CD8-positive, alpha-beta memory T cell (primary cell): ENCODE measurements at regions not wholly inside any gene's neighbourhood (a gene's known extent, or its start where the extent isn't known, plus 50 kb on each side); places are given as distances from the start of the nearest gene placed in this dataset.

Experiments
- CTCF ChIA-PET: fragments of 350-600 bp; sonication (Branson Sonifier 250); formaldehyde crosslinking; loops from one replicate; lab custom pipeline; 2021; ENCODE audit warnings: antibody characterized with exemption; lab: Charles Lee
- POLR2A ChIA-PET: fragments of 350-600 bp; sonication (Branson Sonifier 250); formaldehyde crosslinking; loops from one replicate; lab custom pipeline; 2021; ENCODE audit warnings: antibody characterized with exemption; lab: Charles Lee
- DNase-seq, 5 donors: peaks; one replicate each; pipeline versions ENCODE4 v3.0.0 to v3.0.0-alpha.2; 2020 to 2022; ENCODE audit warnings: mixed read lengths in 1 of 5
- H3K27ac ChIP-seq: one replicate; pipeline ENCODE4 v1.7.0; 2013; ENCODE audit warnings: low read depth, mild to moderate bottlenecking, low read length, moderate library complexity
- H3K27me3 ChIP-seq: 2 replicates; pipeline ENCODE4 v1.7.0; 2013; ENCODE audit warnings: low read length, mild to moderate bottlenecking; ENCODE audit not compliant: insufficient read depth, poor library complexity, severe bottlenecking
- H3K36me3 ChIP-seq: 2 replicates; pipeline ENCODE4 v1.7.0; 2013; ENCODE audit warnings: mild to moderate bottlenecking, low read length, moderate library complexity; ENCODE audit not compliant: insufficient read depth
- H3K4me1 ChIP-seq: 2 replicates; pipeline ENCODE4 v1.7.0; 2013; ENCODE audit warnings: mild to moderate bottlenecking, low read length, moderate library complexity; ENCODE audit not compliant: insufficient read depth
- H3K4me3 ChIP-seq: 2 replicates; pipeline ENCODE4 v1.7.0; 2013; ENCODE audit warnings: mild to moderate bottlenecking, low read length
- H3K9me3 ChIP-seq: 2 replicates; pipeline ENCODE4 v1.7.0; 2013; ENCODE audit warnings: mild to moderate bottlenecking, low read length
- H3K27ac Mint-ChIP-seq, 8 donors: one replicate each; pipeline ENCODE4 v1.8.0; 2020 to 2021; ENCODE audit warnings: mixed read lengths in 8 of 8, mild to moderate bottlenecking in 6 of 8, inconsistent platforms in 3 of 8, moderate library complexity in 3 of 8
- H3K27me3 Mint-ChIP-seq, 2 donors: one replicate each; pipeline ENCODE4 v1.8.0; 2020 to 2021; ENCODE audit warnings: mixed read lengths in 2 of 2, mild to moderate bottlenecking in 1 of 2, moderate library complexity in 1 of 2
- H3K36me3 Mint-ChIP-seq, 3 donors: one replicate each; pipeline ENCODE4 v1.8.0; 2020 to 2021; ENCODE audit warnings: mixed read lengths in 3 of 3, inconsistent platforms in 1 of 3, mild to moderate bottlenecking in 1 of 3
- H3K4me1 Mint-ChIP-seq, 3 donors: one replicate each; pipeline ENCODE4 v1.8.0; 2020 to 2021; ENCODE audit warnings: mixed read lengths in 3 of 3, inconsistent platforms in 1 of 3, mild to moderate bottlenecking in 1 of 3
- H3K4me3 Mint-ChIP-seq, 7 donors: one replicate each; pipeline ENCODE4 v1.8.0; 2020 to 2021; ENCODE audit warnings: mixed read lengths in 7 of 7, mild to moderate bottlenecking in 6 of 7, moderate library complexity in 4 of 7, inconsistent platforms in 2 of 7
- H3K9me3 Mint-ChIP-seq, 5 donors: one replicate each; pipeline ENCODE4 v1.8.0; 2020 to 2022; ENCODE audit warnings: mixed read lengths in 5 of 5, mild to moderate bottlenecking in 3 of 5, moderate library complexity in 2 of 5, inconsistent platforms in 1 of 5

- POLR2A ChIA-PET: no interaction called here
- H3K27ac ChIP-seq: no peak overlapping the region
- H3K9me3 ChIP-seq: no peaks in the 10 kb centered on the region
- H3K4me3 Mint-ChIP-seq: no peak overlapping the region
- H3K36me3 ChIP-seq: no peaks in the 10 kb centered on the region
- DNase-seq: no peak
- H3K4me1 ChIP-seq: no peaks in the 10 kb centered on the region
- peaks cover 4% of the 10 kb centered on the region in 2 donors for H3K27me3 Mint-ChIP-seq
- H3K36me3 Mint-ChIP-seq: no peaks in the 10 kb centered on the region
- peaks cover 0 to 7% (median 4%) of the 10 kb centered on the region in 5 donors for H3K9me3 Mint-ChIP-seq
- no peaks in the 10 kb centered on the region for H3K27me3 ChIP-seq
- no peak overlapping the region for H3K4me3 ChIP-seq
- no peak overlapping the region for H3K27ac Mint-ChIP-seq
- CTCF ChIA-PET: no interaction called here
- H3K4me1 Mint-ChIP-seq: no peaks in the 10 kb centered on the region
Measured at GRCh38 chr4:24278693-24279092, 305.7 kb downstream of the DHX15 start.

GRCh38 chr4:24274381-24274941 lies 309.9 kb downstream of the DHX15 start:
- Mint-ChIP-seq H3K27me3 (peaks cover 0 to 4% of the 10 kb centered on the region in 2 donors), H3K4me3 (no peak overlapping the region), H3K36me3 (no peaks in the 10 kb centered on the region), H3K4me1 (no peaks in the 10 kb centered on the region), H3K9me3 (peaks cover 0 to 8% (median 5%) of the 10 kb centered on the region in 5 donors), H3K27ac (no peak overlapping the region)
- no peaks in the 10 kb centered on the region for H3K9me3 ChIP-seq
- no peaks in the 10 kb centered on the region for H3K4me1 ChIP-seq
- H3K36me3 ChIP-seq: no peaks in the 10 kb centered on the region
- H3K27ac ChIP-seq: no peak overlapping the region
- no peak overlapping the region for H3K4me3 ChIP-seq
- no peaks in the 10 kb centered on the region for H3K27me3 ChIP-seq
- CTCF ChIA-PET: no interaction called here
- POLR2A ChIA-PET: no interaction called here
- DNase-seq: no peak

GRCh38 chr4:24273136-24273535 lies 311.2 kb downstream of the DHX15 start:
- POLR2A ChIA-PET: no interaction called here
- Mint-ChIP-seq H3K9me3 (peaks cover 0 to 6% (median 4%) of the 10 kb centered on the region in 5 donors), H3K27me3 (peaks cover 0 to 4% of the 10 kb centered on the region in 2 donors), H3K4me3 (no peak overlapping the region), H3K4me1 (no peaks in the 10 kb centered on the region), H3K27ac (no peak overlapping the region), H3K36me3 (no peaks in the 10 kb centered on the region)
- Histone ChIP-seq H3K4me3 (no peak overlapping the region), H3K27ac (no peak overlapping the region), H3K4me1 (no peaks in the 10 kb centered on the region), H3K27me3 (no peaks in the 10 kb centered on the region), H3K36me3 (no peaks in the 10 kb centered on the region), H3K9me3 (no peaks in the 10 kb centered on the region)
- CTCF ChIA-PET: no interaction called here
- DNase-seq: no peak

- Mint-ChIP-seq H3K4me1 (no peaks in the 10 kb centered on the region), H3K27me3 (peaks cover 0 to 3% of the 10 kb centered on the region in 2 donors), H3K27ac (no peak overlapping the region), H3K4me3 (no peak overlapping the region), H3K9me3 (peaks cover 0 to 2% (median 0%) of the 10 kb centered on the region in 5 donors), H3K36me3 (no peaks in the 10 kb centered on the region)
- no peaks in the 10 kb centered on the region for H3K9me3 ChIP-seq
- H3K36me3 ChIP-seq: no peaks in the 10 kb centered on the region
- no peak overlapping the region for H3K27ac ChIP-seq
- ChIA-PET POLR2A (no interaction called here), CTCF (no interaction called here)
- H3K4me3 ChIP-seq: no peak overlapping the region
- DNase-seq: no peak
- no peaks in the 10 kb centered on the region for H3K4me1 ChIP-seq
- H3K27me3 ChIP-seq: no peaks in the 10 kb centered on the region
Measured at GRCh38 chr4:24266951-24267722, 317.2 kb downstream of the DHX15 start.

- H3K9me3 Mint-ChIP-seq: peaks cover 0 to 4% (median 0%) of the 10 kb centered on the region in 5 donors
- H3K4me1 Mint-ChIP-seq: no peaks in the 10 kb centered on the region
- DNase-seq: no peak
- H3K4me3 Mint-ChIP-seq: no peak overlapping the region
- H3K27ac Mint-ChIP-seq: no peak overlapping the region
- Histone ChIP-seq H3K4me3 (no peak overlapping the region), H3K27ac (no peak overlapping the region), H3K4me1 (no peaks in the 10 kb centered on the region), H3K9me3 (no peaks in the 10 kb centered on the region), H3K27me3 (no peaks in the 10 kb centered on the region), H3K36me3 (no peaks in the 10 kb centered on the region)
- POLR2A ChIA-PET: no interaction called here
- CTCF ChIA-PET: no interaction called here
- no peaks in the 10 kb centered on the region for H3K36me3 Mint-ChIP-seq
- H3K27me3 Mint-ChIP-seq: peaks cover 0 to 3% of the 10 kb centered on the region in 2 donors
Measured at GRCh38 chr4:24265989-24266388, 318.4 kb downstream of the DHX15 start.

- Mint-ChIP-seq H3K27ac (no peak overlapping the region), H3K27me3 (peaks cover 0 to 3% of the 10 kb centered on the region in 2 donors), H3K36me3 (no peaks in the 10 kb centered on the region), H3K9me3 (peaks cover 0 to 9% (median 0%) of the 10 kb centered on the region in 5 donors), H3K4me3 (no peak overlapping the region), H3K4me1 (no peaks in the 10 kb centered on the region)
- DNase-seq: no peak
- ChIA-PET CTCF (no interaction called here), POLR2A (no interaction called here)
- Histone ChIP-seq H3K36me3 (no peaks in the 10 kb centered on the region), H3K4me1 (no peaks in the 10 kb centered on the region), H3K9me3 (no peaks in the 10 kb centered on the region), H3K4me3 (no peak overlapping the region), H3K27me3 (no peaks in the 10 kb centered on the region), H3K27ac (no peak overlapping the region)
Measured at GRCh38 chr4:24262616-24263015, 321.7 kb downstream of the DHX15 start.

- Histone ChIP-seq H3K36me3 (no peaks in the 10 kb centered on the region), H3K27ac (no peak overlapping the region), H3K4me1 (no peaks in the 10 kb centered on the region), H3K27me3 (no peaks in the 10 kb centered on the region), H3K9me3 (no peaks in the 10 kb centered on the region), H3K4me3 (no peak overlapping the region)
- ChIA-PET CTCF (no interaction called here), POLR2A (no interaction called here)
- Mint-ChIP-seq H3K9me3 (peaks cover 0 to 11% (median 2%) of the 10 kb centered on the region in 5 donors), H3K4me3 (no peak overlapping the region), H3K27me3 (peaks cover 0 to 3% of the 10 kb centered on the region in 2 donors), H3K4me1 (no peaks in the 10 kb centered on the region), H3K36me3 (no peaks in the 10 kb centered on the region), H3K27ac (no peak overlapping the region)
- no peak for DNase-seq
Measured at GRCh38 chr4:24262084-24262483, 322.3 kb downstream of the DHX15 start.

GRCh38 chr4:24260923-24261564 lies 323.3 kb downstream of the DHX15 start:
- Histone ChIP-seq H3K36me3 (no peaks in the 10 kb centered on the region), H3K9me3 (no peaks in the 10 kb centered on the region), H3K27ac (no peak overlapping the region), H3K4me1 (no peaks in the 10 kb centered on the region), H3K4me3 (no peak overlapping the region), H3K27me3 (no peaks in the 10 kb centered on the region)
- Mint-ChIP-seq H3K9me3 (peaks cover 0 to 11% (median 3%) of the 10 kb centered on the region in 5 donors), H3K36me3 (no peaks in the 10 kb centered on the region), H3K27ac (no peak overlapping the region), H3K4me1 (no peaks in the 10 kb centered on the region), H3K27me3 (peaks cover 0 to 3% of the 10 kb centered on the region in 2 donors), H3K4me3 (no peak overlapping the region)
- no peak for DNase-seq
- CTCF ChIA-PET: no interaction called here
- POLR2A ChIA-PET: no interaction called here
